ENCODE measurements at regions not wholly inside any gene's neighbourhood (a gene's known extent, or its start where the extent isn't known, plus 50 kb on each side); places are given as distances from the start of the nearest gene placed in this dataset.

DNA sequence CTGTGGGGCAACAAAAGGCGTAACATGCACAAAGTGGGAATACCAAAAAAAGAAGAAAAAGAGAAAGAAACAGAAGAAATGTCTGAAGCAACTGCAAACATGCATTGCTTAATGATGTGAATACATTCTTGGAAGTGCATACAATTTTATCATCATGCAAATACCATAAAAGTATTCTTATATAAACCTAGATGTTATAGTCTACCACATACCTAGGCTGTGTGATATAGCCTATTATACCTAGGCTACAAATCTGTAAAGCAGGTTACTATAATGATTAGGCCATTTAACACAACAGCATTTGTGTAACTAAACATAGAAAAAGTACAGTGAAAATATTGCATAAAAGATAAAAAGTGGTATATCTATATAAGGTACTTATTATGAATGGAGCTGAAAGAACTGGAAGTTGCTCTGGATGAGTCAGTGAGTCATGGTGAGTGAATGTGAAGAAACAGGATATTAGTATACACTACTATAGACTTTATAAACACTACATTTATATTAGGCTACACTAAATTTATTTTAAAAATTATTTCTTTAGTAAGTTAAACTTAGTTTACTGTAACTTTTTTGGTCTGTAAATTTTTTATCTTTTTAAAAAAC is 319.4 kb upstream of the KCNH7 start:
- H3K79me1 ChIP-seq (ENCODE audit: low read length) = no peaks in the 10 kb centered on the region
- peak in 1 of 2 donors; percentile 62 for DNase-seq
- no peaks in the 10 kb centered on the region for H3K79me2 ChIP-seq (ENCODE audit: control insufficient read depth, insufficient read depth, low read length, poor library complexity)
- H4K8ac ChIP-seq (ENCODE audit: low read depth, low read length) = no peak overlapping the region
- no peak overlapping the region for H3K14ac ChIP-seq (ENCODE audit: low read length)
- H3K23ac ChIP-seq (ENCODE audit: low read length) = no peak overlapping the region
- H2BK120ac ChIP-seq (ENCODE audit: insufficient read depth, low read length, poor library complexity) = no peak overlapping the region
- H2BK12ac ChIP-seq (ENCODE audit: low read length) = no peak overlapping the region
- H2AFZ ChIP-seq (ENCODE audit: insufficient read depth, low read length, poor library complexity) = no peak overlapping the region
- H3K27ac ChIP-seq (ENCODE audit: low read depth, low read length) = no peak overlapping the region
- H3K4me3 ChIP-seq (ENCODE audit: low read depth, low read length) = no peak overlapping the region
- H3K4ac ChIP-seq (ENCODE audit: low read depth, low read length) = no peak overlapping the region
- H3K4me1 ChIP-seq (ENCODE audit: control insufficient read depth in 1 of 2, insufficient read depth in 2 of 2, low read length in 2 of 2) = no peaks in the 10 kb centered on the region
- H3K36me3 ChIP-seq (ENCODE audit: control insufficient read depth in 1 of 2, insufficient read depth in 2 of 2, low read length in 2 of 2) = no peaks in the 10 kb centered on the region
- H4K12ac ChIP-seq (ENCODE audit: low read depth, low read length) = no peak overlapping the region
- H3K4me2 ChIP-seq (ENCODE audit: low read length) = no peak overlapping the region
- H2AK5ac ChIP-seq (ENCODE audit: low read length) = no peak overlapping the region
- H3K9ac ChIP-seq (ENCODE audit: low read length) = no peak overlapping the region
- H3K18ac ChIP-seq (ENCODE audit: low read length) = no peak overlapping the region
- H2BK5ac ChIP-seq (ENCODE audit: low read depth, low read length, poor library complexity) = no peak overlapping the region
- WGBS (ENCODE audit: extremely low coverage, insufficient coverage, insufficient read length) = no CpG with 5 or more reads among the region's 1 CpG
- H3K9me3 ChIP-seq (ENCODE audit: insufficient read depth, low read depth, low read length) = no peaks in the 10 kb centered on the region
- H4K91ac ChIP-seq (ENCODE audit: low read depth, low read length) = no peak overlapping the region
- no peaks in the 10 kb centered on the region for H3K27me3 ChIP-seq (ENCODE audit: insufficient read depth, low read length)

GRCh38 chr2:163157411-163157810 is 318.8 kb upstream of the KCNH7 start:
- no peak for DNase-seq
- H4K12ac ChIP-seq (ENCODE audit: low read depth, low read length) = no peak overlapping the region
- no peak overlapping the region for H3K4me3 ChIP-seq (ENCODE audit: low read depth, low read length)
- no peaks in the 10 kb centered on the region for H3K4me1 ChIP-seq (ENCODE audit: control insufficient read depth in 1 of 2, insufficient read depth in 2 of 2, low read length in 2 of 2)
- no peak overlapping the region for H3K18ac ChIP-seq (ENCODE audit: low read length)
- H2BK5ac ChIP-seq (ENCODE audit: low read depth, low read length, poor library complexity) = no peak overlapping the region
- no peak overlapping the region for H3K27ac ChIP-seq (ENCODE audit: low read depth, low read length)
- no peaks in the 10 kb centered on the region for H3K36me3 ChIP-seq (ENCODE audit: control insufficient read depth in 1 of 2, insufficient read depth in 2 of 2, low read length in 2 of 2)
- H3K9me3 ChIP-seq (ENCODE audit: insufficient read depth, low read depth, low read length) = no peaks in the 10 kb centered on the region
- no peak overlapping the region for H2AFZ ChIP-seq (ENCODE audit: insufficient read depth, low read length, poor library complexity)
- H2BK12ac ChIP-seq (ENCODE audit: low read length) = no peak overlapping the region
- no peak overlapping the region for H3K9ac ChIP-seq (ENCODE audit: low read length)
- H4K8ac ChIP-seq (ENCODE audit: low read depth, low read length) = no peak overlapping the region
- H3K79me2 ChIP-seq (ENCODE audit: control insufficient read depth, insufficient read depth, low read length, poor library complexity) = no peaks in the 10 kb centered on the region
- H3K4ac ChIP-seq (ENCODE audit: low read depth, low read length) = no peak overlapping the region
- no peak overlapping the region for H3K14ac ChIP-seq (ENCODE audit: low read length)
- H2BK120ac ChIP-seq (ENCODE audit: insufficient read depth, low read length, poor library complexity) = no peak overlapping the region
- no peak overlapping the region for H4K91ac ChIP-seq (ENCODE audit: low read depth, low read length)
- no peak overlapping the region for H3K23ac ChIP-seq (ENCODE audit: low read length)
- no peak overlapping the region for H2AK5ac ChIP-seq (ENCODE audit: low read length)
- no peak overlapping the region for H3K4me2 ChIP-seq (ENCODE audit: low read length)
- whole genome bisulfite sequencing (ENCODE audit: extremely low coverage, insufficient coverage, insufficient read length) = no CpG with 5 or more reads among the region's 2 CpGs
- H3K79me1 ChIP-seq (ENCODE audit: low read length) = no peaks in the 10 kb centered on the region
- H3K27me3 ChIP-seq (ENCODE audit: insufficient read depth, low read length) = no peaks in the 10 kb centered on the region

DNA sequence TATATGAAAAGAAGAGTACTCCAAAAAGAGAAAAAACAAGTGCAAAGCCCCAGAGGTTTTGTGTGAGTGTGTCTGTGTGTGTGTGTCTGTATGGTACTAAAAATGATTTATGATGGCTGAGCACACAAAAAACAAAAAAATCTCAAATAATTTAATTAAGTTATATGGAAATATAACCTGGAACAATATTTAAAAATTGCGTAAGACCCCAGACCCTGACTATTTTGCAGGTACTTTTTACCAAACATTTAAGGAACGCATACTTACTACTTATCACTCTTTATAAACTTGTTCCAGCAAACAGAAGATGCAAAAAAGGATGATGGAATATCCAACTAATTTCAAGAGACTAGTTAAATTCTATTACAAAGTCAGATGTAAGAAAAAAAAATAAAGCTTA is 317.4 kb upstream of the KCNH7 start:
- Histone ChIP-seq H3K79me2 (ENCODE audit: control insufficient read depth, insufficient read depth, low read length, poor library complexity) (no peaks in the 10 kb centered on the region), H2AK5ac (ENCODE audit: low read length) (no peak overlapping the region), H3K14ac (ENCODE audit: low read length) (no peak overlapping the region), H2AFZ (ENCODE audit: insufficient read depth, low read length, poor library complexity) (no peak overlapping the region), H4K91ac (ENCODE audit: low read depth, low read length) (no peak overlapping the region), H2BK120ac (ENCODE audit: insufficient read depth, low read length, poor library complexity) (no peak overlapping the region), H3K36me3 (ENCODE audit: control insufficient read depth in 1 of 2, insufficient read depth in 2 of 2, low read length in 2 of 2) (no peaks in the 10 kb centered on the region), H2BK12ac (ENCODE audit: low read length) (no peak overlapping the region), H3K27me3 (ENCODE audit: insufficient read depth, low read length) (no peaks in the 10 kb centered on the region), H4K12ac (ENCODE audit: low read depth, low read length) (no peak overlapping the region), H3K23ac (ENCODE audit: low read length) (no peak overlapping the region), H4K8ac (ENCODE audit: low read depth, low read length) (no peak overlapping the region), H3K9ac (ENCODE audit: low read length) (no peak overlapping the region), H3K4ac (ENCODE audit: low read depth, low read length) (no peak overlapping the region), H3K4me3 (ENCODE audit: low read depth, low read length) (no peak overlapping the region), H3K4me1 (ENCODE audit: control insufficient read depth in 1 of 2, insufficient read depth in 2 of 2, low read length in 2 of 2) (no peaks in the 10 kb centered on the region), H2BK5ac (ENCODE audit: low read depth, low read length, poor library complexity) (no peak overlapping the region), H3K27ac (ENCODE audit: low read depth, low read length) (no peak overlapping the region), H3K4me2 (ENCODE audit: low read length) (no peak overlapping the region), H3K9me3 (ENCODE audit: insufficient read depth, low read depth, low read length) (no peaks in the 10 kb centered on the region), H3K79me1 (ENCODE audit: low read length) (no peaks in the 10 kb centered on the region), H3K18ac (ENCODE audit: low read length) (no peak overlapping the region)
- WGBS (ENCODE audit: extremely low coverage, insufficient coverage, insufficient read length) = no CpG with 5 or more reads among the region's 2 CpGs
- DNase-seq = no peak

DNA sequence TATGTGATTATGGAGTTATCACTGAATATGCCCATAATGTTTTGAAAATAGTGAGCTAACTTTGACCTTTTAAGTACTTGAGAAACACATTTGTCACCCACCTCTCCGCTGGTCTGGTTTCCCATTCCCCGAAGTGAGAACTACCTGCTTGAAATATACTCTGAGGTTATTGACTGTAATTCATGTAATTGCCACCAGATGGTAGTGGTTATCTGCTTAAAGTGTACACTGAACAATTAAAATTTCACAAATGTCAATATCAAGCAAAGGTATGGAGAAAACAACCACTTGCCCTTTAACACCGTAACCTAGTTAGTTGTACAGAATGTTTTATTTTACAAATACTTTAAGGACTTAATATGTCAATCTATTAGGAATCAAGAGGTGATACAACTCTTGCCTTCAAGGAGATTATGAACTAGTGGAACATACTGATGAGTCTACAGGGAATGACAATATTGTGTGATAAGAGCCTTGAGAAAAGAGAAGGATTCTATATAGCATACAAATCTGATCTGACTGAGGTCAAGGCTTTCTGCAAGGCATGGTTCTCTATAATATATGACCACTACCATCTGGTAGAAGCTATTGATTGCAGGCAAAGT is 316.8 kb upstream of the KCNH7 start:
- H4K91ac ChIP-seq (ENCODE audit: low read depth, low read length) = no peak overlapping the region
- no peaks in the 10 kb centered on the region for H3K79me2 ChIP-seq (ENCODE audit: control insufficient read depth, insufficient read depth, low read length, poor library complexity)
- H3K27me3 ChIP-seq (ENCODE audit: insufficient read depth, low read length) = no peaks in the 10 kb centered on the region
- no peak overlapping the region for H3K27ac ChIP-seq (ENCODE audit: low read depth, low read length)
- no peak overlapping the region for H3K23ac ChIP-seq (ENCODE audit: low read length)
- H4K8ac ChIP-seq (ENCODE audit: low read depth, low read length) = no peak overlapping the region
- H3K9ac ChIP-seq (ENCODE audit: low read length) = no peak overlapping the region
- no peak overlapping the region for H2AK5ac ChIP-seq (ENCODE audit: low read length)
- no peaks in the 10 kb centered on the region for H3K4me1 ChIP-seq (ENCODE audit: control insufficient read depth in 1 of 2, insufficient read depth in 2 of 2, low read length in 2 of 2)
- H3K18ac ChIP-seq (ENCODE audit: low read length) = no peak overlapping the region
- H3K79me1 ChIP-seq (ENCODE audit: low read length) = no peaks in the 10 kb centered on the region
- H3K14ac ChIP-seq (ENCODE audit: low read length) = no peak overlapping the region
- no peak overlapping the region for H3K4me2 ChIP-seq (ENCODE audit: low read length)
- H2BK5ac ChIP-seq (ENCODE audit: low read depth, low read length, poor library complexity) = no peak overlapping the region
- no peak overlapping the region for H4K12ac ChIP-seq (ENCODE audit: low read depth, low read length)
- no peaks in the 10 kb centered on the region for H3K36me3 ChIP-seq (ENCODE audit: control insufficient read depth in 1 of 2, insufficient read depth in 2 of 2, low read length in 2 of 2)
- no peak overlapping the region for H2AFZ ChIP-seq (ENCODE audit: insufficient read depth, low read length, poor library complexity)
- no CpG with 5 or more reads among the region's 3 CpGs for WGBS (ENCODE audit: extremely low coverage, insufficient coverage, insufficient read length)
- no peak overlapping the region for H3K4ac ChIP-seq (ENCODE audit: low read depth, low read length)
- no peak overlapping the region for H3K4me3 ChIP-seq (ENCODE audit: low read depth, low read length)
- no peak overlapping the region for H2BK120ac ChIP-seq (ENCODE audit: insufficient read depth, low read length, poor library complexity)
- DNase-seq = peak in 1 of 2 donors; percentile 80
- H3K9me3 ChIP-seq (ENCODE audit: insufficient read depth, low read depth, low read length) = no peaks in the 10 kb centered on the region
- H2BK12ac ChIP-seq (ENCODE audit: low read length) = no peak overlapping the region
